ENCODE measurements at regions not wholly inside any gene's neighbourhood (a gene's known extent, or its start where the extent isn't known, plus 50 kb on each side); places are given as distances from the start of the nearest gene placed in this dataset.
"Not testable (repeated sequence)": the region's sequence is repeated elsewhere in the genome, so short reads cannot be mapped to it uniquely, and the experiment has no call there.

- not testable (repeated sequence) for DNase-seq (ENCODE audit: low read depth, low spot score)
Observed at GRCh38 chr10:76616666-76617065, 1020.9 kb downstream of the KCNMA1 start.

GRCh38 chr10:76615049-76615448 lies 1022.6 kb downstream of the KCNMA1 start:
- no peak for DNase-seq (ENCODE audit: low read depth, low spot score)

Measured in smooth muscle cell of the brain vasculature (primary cell).